Retina (tissue), 1 donor: ENCODE measurements at regions not wholly inside any gene's neighbourhood (a gene's known extent, or its start where the extent isn't known, plus 50 kb on each side); places are given as distances from the start of the nearest gene placed in this dataset.

Source experiments
- DNase-seq: peaks from one replicate; pipeline ENCODE4 v3.0.0-alpha.2; 2016

- no peak for DNase-seq
Observed at GRCh38 chr6:19479551-19479950, 357.6 kb upstream of the ID4 start.

DNA sequence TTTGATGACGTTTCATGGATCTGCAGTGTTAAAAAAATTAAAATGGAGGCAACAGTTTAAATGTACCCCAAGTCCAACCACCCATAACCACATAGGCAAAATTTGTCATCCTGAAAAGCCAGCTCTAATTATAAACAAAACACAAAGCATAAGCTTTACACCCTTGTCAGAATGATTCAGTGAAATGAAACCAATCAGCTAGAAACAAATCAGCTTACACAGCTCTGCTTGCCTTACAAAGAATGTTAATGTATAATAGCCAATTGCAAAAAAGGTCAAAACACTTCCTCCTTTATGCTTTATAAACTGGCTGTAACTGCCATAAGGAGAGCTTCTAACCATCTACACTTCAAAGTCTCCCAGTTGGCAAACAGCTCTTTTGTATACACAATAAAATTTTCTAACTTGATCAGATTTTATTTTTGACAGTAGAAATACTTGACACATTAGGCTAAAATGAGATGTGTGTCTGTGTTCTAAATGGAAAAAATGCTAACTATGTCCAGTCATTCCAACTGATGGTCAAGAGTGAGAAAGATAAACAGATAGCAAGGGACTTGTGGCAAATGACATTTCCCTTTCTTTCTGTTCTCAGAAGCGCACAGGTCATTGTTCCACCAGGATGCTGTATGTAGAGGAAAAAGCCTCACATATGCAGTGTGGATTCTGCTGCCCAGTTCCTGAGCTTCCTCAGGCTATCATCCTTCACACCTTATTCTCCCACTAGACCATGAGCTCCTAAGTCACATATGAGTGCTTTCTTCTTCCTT, 344.3 kb upstream of the ID4 start:
- DNase-seq = peak; percentile 71

DNA sequence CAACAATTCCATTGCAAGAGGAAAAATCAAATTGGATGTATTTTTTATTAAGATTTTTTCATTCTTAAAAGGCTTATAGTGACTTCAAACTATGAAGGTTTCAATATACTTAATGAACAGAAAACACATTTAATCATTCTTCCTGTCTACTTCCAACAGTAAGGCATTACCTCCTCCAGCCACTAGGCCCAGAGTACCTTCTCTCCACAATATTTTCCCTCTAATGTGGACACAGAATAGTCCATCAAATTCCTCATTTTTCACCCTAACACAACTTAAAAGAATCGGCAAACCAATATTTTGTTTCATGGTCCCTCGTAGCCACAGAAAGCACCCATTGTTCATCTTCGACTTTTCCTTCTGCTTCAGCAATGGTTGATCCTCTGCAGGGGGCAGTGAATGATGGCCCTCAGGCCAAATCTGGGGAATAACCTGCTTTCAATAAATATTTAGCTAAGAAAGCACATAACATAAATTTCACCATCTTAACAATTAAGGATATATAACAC, 335.4 kb upstream of the ID4 start:
- no peak for DNase-seq

DNA sequence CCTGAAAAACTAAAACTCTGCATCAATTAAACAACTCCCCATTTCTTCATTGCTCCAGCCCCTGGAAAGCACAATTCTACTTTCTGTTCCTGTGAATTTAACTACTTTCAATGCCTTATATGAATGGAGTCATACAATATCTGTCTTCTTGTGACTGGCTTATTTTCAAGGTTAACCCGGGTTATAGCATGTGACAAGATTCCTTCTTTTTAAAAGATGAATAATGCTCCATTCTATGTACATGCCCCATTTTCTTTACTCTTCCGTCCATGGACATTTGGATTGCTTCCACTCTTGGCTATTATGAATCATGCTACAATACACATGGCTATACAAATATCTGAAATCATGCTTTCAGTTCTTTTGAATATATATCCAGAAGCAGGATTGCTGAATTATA, 334.9 kb upstream of the ID4 start:
- no peak for DNase-seq

DNA sequence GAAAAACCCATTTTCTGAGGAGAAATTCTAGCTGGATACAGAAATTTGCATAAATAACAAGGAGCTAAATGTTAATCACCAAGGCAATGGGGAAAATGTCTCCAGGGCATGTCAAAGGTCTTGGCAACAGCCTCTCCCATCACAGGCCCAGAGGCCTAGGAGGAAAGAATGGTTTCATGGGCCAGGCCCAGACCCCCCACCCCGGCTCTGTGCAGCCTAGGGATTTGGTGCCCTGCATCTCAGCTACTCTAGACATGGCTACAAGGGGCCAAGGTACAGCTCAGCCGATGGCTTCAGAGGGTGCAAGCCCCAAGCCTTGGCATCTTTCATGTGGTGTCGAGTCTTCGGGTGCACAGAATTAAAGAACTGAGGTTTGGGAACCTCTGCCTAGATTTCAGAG, 321.2 kb upstream of the ID4 start:
- DNase-seq = no peak

- DNase-seq = no peak
Observed at GRCh38 chr6:19519941-19520340, 317.2 kb upstream of the ID4 start.

DNA sequence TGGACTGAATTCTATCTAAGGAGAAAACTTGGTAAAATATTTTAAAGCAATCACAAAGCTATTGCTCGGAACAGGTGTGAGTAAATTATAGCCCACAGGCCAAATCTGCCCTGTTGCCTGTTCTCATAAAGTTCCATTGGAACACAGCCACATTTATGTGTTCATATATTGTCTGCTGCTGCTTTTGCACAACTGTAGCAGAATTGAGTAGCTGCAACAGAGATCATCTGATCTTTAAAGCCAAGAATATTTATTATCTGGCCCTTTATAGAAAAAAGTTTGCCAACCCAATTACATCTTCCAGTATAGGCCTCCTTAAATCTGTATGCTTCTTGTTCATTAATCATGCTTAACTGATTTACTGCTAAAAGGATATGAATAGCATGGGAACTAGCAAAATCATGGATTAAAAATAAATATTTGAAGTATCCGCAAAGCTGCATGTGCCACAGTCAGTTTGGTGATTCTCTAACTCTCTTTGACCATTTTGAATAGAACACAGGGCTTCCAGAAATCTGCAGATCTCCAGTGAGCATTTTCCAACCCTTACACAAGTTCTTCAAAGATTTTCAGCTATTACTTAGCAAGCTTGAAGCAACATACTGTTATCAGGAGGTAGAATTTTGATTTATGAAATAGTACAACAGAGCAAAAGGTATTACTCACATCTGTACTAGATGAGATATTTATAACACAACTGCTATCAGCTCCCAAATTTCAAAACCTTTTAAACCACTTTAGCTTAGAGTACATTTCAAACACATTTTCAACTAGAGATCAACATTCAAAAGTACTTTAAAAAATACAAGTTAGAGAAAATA, 312.6 kb upstream of the ID4 start:
- no peak for DNase-seq

- DNase-seq = no peak
Observed at GRCh38 chr6:19525673-19526072, 311.5 kb upstream of the ID4 start.

- DNase-seq = no peak
Observed at GRCh38 chr6:19530188-19530587, 307.0 kb upstream of the ID4 start.

DNA sequence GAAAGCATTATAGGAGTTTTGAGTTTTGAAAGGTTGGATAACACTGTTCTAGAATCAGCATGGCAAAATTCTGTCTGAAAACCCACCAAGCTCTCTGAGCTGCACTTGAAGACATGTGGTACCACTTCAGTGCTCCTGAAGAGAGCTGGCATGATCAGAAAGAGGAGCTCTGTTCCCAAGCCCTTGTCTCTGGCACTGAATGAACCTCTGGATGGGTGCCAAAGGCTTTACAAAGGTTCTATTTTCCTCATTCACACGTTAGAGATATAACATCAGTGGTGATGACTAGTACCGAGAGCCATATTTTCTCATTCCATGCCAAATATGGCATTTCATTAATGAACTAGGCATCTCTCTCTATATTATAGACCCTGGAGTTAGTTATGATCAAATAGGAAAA, 301.8 kb upstream of the ID4 start:
- DNase-seq = no peak

DNA sequence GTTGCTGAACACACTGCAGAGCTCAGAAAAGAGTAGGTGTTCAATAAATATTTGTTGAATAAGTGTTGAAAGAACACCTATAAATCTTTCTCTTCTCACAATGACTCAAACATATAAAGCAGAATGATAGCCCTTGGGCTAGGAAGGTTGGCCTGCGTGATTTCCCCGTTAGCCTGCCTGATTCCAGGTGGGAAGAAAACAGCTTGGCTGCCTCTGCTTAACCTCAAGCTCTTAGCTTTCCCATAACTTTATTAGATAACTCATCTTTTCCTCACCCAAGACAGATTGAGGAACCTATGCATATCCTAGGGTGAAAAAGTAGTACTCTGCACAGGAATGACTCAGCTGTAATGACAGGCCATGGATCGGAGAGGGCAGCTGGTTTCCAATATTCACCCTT, 300.3 kb upstream of the ID4 start:
- no peak for DNase-seq

DNA sequence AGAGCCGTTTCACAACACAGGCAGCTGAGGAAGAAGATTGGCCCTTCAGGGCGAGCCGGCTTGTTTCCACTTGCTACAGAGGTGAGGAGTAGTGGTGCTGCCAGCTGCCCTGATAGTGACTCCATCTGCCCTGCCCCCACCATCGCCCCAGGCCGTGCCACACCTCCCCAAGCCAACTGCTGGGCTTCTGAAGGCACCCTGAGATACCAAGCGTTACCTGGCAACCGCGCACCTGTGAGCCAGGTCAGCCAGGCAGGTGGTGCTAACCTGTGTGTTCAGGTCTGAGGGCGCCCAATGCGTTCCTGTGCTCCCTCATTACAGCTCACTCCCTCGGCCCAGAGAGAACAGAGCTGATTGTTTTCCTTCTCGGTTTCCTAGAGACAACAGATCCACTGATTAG, 299.1 kb upstream of the ID4 start:
- DNase-seq = no peak

DNA sequence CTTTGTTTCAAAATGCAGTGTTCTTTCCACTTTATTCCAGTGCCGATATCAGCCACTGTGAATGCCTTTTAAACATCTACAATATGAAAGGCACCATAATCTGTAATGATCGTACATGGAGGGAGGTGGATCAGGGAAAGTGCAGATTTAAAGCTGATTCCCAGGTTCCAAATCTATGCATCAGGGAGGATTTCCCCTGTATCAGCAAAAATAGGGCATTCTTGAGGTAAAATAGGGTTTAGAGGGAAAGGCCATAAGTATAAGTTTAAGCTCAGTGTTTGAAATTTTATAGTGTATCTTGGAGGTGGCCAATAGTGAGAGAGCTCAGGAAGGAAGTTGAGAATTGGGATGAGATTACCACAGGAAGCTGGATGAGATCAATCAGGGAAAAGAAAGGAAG, 289.7 kb upstream of the ID4 start:
- no peak for DNase-seq

DNA sequence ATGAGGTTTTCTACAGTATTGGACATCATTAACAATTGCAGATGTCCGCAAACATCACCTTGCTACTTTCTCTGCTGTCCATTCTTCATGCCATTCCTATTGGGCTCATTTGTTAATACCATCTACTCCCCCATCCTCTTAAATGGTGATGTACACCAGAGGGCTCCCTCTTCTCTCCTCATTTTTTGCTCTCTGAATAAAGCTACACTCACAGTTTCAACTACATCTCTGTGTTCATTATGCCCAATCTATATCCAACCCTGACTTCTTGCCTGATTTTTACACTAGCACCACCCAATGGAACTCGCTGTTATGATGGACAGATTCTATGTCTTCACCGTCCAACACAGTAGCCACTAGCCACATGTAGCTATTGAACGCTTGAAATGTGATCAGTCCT, 288.1 kb upstream of the ID4 start:
- DNase-seq = no peak

DNA sequence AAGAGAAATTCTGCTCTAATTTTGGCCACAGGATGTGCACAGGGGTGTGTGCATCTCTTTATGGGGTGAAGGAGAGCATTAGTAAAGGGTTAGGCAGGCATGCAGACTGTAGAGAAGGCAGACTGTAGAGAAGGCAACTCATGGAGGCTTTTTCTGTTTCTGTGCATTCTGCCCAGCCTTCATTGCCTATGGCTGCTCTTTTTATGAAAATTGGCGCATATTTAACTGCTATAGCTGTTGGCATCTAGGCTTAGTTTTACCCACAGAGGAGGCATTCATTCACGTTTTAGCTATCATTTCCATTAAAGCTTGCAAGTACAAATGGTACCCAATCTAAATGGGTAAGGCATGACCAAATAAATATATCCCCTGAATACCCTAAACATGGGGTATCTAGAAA, 286.8 kb upstream of the ID4 start:
- DNase-seq = no peak

- DNase-seq = no peak
Observed at GRCh38 chr6:19551611-19552010, 285.6 kb upstream of the ID4 start.

- no peak for DNase-seq
Observed at GRCh38 chr6:19552076-19552475, 285.1 kb upstream of the ID4 start.

GRCh38 chr6:19552588-19552987, 284.6 kb upstream of the ID4 start:
- DNase-seq = no peak

GRCh38 chr6:19554356-19555225, 282.6 kb upstream of the ID4 start:
- DNase-seq = no peak

GRCh38 chr6:19557191-19557590, 280.0 kb upstream of the ID4 start:
- DNase-seq = no peak

DNA sequence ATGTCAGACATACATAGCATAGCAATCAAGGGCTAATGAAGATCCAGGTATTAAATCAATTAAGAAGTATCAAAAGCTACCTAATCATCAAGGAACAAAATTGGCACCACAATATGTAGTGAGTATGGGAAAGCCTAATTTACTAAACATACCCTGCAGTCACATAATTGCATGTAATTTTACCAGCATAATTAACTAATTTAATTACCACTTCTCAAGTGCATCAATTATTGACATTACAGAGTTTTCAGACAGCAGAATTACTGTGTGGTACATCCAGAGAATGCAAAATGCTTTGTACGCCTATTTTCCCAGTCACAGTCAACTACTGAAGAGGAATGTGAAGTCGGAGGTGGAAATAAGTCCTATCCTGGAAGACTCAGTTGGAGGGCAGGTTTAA, 279.0 kb upstream of the ID4 start:
- DNase-seq = no peak

DNA sequence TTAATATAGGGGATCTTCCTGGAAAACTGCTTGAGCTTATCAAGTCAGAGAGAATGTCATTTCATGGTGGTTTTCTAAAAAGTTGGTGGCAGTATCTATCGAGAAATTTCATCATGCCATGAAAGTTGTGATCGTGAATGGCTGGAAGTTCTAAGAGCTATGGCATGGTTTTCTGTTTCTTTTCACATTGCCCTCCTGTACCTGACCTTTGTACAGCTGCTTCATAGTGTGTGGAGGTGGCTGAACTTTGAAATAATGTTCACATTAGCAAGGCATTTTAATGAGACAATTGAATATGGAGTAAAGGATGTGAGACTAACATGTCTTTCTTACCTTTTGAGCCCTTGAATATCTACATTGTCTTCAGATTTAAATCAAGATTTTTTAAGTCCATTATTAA, 278.2 kb upstream of the ID4 start:
- DNase-seq = no peak

DNA sequence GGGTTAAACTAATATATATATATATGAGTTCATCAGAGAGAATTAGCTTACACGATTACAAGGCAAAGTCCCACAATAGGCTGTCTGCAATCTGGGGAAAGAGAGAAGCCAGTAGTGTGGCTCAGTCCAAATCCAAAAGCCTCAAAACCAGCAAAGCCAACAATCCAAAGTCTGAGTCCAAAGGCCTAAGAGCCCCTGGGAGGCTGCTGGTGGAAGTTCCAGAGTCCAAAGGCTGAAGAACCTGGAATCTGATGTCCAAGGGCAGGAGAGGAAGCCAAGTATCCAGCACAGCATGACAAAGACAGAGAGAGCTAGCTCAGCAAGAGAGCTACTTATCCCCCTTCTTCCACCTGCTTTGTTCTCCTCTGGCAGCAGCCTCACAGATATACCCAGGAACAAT, 274.7 kb upstream of the ID4 start:
- no peak for DNase-seq
